ENCODE measurements at regions not wholly inside any gene's neighbourhood (a gene's known extent, or its start where the extent isn't known, plus 50 kb on each side); places are given as distances from the start of the nearest gene placed in this dataset.

DNA sequence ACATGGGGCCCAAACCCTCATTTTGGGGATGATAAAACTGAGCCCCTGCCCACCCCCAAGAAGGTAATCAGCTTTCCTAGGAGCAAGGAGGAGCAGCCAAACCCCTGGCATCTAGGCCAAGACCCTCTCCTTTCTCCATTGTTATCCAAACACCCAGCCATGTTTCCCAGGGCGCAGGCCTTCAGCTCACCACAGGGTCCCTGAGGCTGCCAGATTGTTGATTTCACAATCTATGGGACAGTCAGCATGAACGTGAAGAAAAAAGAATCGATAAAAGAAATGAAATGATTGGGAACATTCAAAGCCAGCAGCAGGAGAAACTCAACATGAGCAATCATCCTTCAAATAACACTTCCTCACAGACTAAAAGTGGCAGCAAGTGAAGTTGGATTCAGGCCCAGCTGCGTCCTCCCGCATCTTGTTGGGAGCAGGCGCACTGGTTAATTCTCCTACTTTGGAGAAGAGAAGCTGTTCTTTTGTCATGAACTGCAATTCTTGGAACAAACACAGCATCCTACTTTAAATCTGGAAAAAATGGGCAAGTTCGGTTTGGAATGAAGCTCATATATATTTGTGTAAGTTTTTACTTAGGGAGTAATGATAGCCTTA, 241.8 kb upstream of the PRDM1 start:
- DNase-seq = no peak

DNA sequence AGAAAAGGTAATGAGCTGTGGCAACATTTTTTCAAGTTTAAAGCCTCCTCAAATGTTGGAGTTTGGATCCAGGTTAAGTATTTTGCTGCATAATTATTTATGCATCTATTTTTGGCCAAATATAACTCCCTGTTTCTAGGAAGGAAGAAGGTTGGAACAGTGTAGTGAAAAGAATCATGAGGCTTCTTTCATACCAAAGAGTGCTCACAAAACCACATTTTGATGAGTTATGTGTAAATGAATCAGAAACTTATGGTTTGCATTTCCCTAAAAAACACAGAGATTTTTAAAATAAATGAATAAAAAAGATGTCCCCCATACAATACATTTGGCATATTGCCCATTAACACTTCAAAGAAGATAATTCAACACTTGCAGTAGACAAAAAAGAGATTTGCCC, 246.9 kb upstream of the PRDM1 start:
- no peak for DNase-seq

DNA sequence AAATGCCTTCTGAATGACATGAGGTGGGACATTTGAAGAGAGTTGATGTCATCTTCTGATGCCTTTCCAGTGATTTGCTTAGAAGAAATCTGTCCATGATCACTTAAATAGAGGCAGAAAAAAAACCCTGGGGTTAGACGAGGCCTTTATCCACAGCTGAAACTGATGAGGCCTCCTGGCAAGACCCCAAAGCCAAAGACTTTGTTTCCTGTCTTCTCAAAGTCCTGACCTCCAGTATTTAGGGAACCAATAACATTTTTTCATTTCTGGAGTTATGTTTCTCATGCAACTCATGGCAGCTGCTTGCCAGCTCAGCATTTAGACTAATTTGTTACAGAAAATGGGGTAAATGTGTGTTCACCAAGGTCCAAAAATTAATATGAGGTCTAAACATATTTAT, 248.0 kb upstream of the PRDM1 start:
- no peak for DNase-seq

DNA sequence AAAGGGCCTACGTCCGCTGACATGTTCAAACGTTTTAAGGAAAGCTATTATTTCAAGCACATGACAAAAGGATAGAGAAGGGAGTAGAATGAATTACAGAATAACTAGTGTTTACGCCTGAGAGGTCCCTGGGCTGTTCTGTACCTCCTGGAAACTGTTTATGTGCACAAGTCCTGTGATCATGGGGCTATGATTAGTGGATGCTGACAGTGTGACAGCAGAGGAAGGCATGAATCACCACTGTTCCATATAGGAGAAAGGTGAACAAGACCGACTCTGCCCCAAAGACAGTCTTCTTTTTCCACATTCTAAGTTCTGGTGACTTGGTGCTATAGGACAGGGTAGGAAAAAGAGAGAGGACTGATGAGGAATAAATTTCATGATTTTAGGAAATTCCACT, 249.2 kb upstream of the PRDM1 start:
- DNase-seq = no peak

- DNase-seq = no peak
Measured at GRCh38 chr6:105836379-105836778, 249.8 kb upstream of the PRDM1 start.

DNA sequence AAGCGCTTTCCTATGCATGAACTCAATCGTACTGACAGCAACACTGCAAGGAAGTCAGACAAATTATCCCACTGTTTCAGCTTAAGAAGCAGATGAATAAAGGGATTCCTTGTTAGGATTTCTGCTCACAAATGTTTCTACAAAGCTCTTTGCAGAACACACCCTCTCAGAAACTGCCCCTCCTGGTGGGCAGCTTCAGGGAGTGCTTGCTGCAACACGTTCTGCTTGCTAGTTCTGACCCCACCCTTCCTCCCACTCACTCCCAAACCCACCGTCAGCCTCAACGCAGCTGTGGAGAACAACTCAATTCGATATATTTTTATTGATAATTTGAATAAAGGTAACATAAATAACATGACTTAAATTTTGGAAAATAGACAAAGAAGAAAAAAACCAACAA, 250.8 kb upstream of the PRDM1 start:
- DNase-seq = peak; percentile 31

- DNase-seq = no peak
Measured at GRCh38 chr6:105833959-105834947, 251.9 kb upstream of the PRDM1 start.

GRCh38 chr6:105832313-105832761, 253.8 kb upstream of the PRDM1 start:
- DNase-seq = no peak

DNA sequence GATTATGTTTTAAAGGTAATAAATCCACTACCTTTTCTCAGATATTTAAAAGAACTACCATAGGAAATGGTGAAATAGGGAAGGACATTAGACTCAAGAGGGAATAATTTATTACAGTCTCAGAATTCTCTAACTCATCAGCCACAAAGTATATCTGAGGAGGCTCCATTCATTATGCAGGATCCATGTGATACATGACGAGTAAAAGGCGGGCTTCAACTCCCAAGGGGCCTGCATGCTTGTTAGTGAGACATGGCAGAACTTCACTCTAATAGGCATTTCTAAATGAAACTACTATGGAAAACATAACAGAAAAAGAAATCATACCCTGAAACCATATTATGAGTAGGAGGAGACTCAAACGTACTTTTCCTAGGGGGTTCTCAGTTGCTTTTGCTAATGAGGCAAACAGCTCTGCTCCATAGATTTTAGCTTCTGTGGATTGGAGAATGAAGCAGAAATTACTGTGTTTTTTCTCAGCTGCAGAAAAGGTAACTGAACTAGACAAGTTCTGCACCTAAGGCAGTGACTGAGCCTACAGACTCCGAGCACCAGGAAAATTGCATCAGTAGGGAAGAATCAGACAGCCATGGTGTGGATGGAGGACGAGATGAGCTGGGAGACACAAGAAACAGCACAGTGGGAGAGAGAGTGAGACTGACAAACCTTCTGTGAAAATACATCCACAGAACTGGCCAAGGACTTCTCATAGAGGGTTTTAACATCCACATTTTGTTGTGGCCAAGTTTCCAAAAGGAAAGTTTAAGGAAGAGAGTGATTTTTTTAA, 254.6 kb upstream of the PRDM1 start:
- no peak for DNase-seq

GRCh38 chr6:105825210-105825609, 260.9 kb upstream of the PRDM1 start:
- DNase-seq = no peak

- DNase-seq = no peak
Measured at GRCh38 chr6:105824732-105825131, 261.4 kb upstream of the PRDM1 start.

DNA sequence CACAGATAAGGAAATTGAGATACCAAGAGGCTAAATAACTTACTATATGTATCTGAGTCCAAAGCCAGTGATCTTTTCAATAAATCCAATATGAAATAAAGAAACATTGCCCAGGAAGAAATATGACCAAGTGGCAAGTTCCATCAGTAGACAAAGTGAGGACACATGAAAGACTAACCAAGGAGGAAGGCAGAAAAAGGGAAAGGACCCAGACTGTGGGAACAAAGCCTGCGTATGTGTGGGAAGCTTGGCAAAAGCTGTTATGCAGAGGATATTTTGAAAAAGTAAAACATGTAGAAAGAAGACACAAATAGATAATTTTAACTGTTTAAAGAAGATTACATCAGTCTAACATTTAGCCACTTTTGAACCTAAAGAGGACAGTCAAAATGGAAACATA, 264.4 kb upstream of the PRDM1 start:
- no peak for DNase-seq

GRCh38 chr6:105821027-105821426, 265.1 kb upstream of the PRDM1 start:
- no peak for DNase-seq

GRCh38 chr6:105819745-105820144, 266.4 kb upstream of the PRDM1 start:
- no peak for DNase-seq

GRCh38 chr6:105818505-105818904, 267.6 kb upstream of the PRDM1 start:
- no peak for DNase-seq

GRCh38 chr6:105817961-105818360, 268.2 kb upstream of the PRDM1 start:
- no peak for DNase-seq

- DNase-seq = no peak
Measured at GRCh38 chr6:105817370-105817769, 268.8 kb upstream of the PRDM1 start.

DNA sequence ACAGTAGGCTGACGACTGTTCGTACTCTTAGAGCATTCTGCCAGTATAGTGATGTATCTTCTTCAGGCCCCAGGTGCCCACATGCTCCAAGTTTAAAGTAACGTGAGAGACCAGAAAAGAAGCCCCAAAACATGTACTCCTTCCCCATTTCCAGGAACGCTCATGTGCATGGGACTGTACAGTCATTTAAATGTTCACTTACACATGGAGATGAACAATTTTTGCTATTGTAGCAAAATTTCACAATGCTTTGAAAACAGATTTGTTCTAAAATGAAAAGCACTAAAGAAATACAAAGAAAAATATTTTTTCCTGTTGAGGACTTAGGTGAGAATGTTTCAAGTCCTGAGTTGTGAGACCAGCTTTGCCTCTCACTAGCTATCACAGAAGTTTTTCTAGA, 269.3 kb upstream of the PRDM1 start:
- DNase-seq = no peak

DNA sequence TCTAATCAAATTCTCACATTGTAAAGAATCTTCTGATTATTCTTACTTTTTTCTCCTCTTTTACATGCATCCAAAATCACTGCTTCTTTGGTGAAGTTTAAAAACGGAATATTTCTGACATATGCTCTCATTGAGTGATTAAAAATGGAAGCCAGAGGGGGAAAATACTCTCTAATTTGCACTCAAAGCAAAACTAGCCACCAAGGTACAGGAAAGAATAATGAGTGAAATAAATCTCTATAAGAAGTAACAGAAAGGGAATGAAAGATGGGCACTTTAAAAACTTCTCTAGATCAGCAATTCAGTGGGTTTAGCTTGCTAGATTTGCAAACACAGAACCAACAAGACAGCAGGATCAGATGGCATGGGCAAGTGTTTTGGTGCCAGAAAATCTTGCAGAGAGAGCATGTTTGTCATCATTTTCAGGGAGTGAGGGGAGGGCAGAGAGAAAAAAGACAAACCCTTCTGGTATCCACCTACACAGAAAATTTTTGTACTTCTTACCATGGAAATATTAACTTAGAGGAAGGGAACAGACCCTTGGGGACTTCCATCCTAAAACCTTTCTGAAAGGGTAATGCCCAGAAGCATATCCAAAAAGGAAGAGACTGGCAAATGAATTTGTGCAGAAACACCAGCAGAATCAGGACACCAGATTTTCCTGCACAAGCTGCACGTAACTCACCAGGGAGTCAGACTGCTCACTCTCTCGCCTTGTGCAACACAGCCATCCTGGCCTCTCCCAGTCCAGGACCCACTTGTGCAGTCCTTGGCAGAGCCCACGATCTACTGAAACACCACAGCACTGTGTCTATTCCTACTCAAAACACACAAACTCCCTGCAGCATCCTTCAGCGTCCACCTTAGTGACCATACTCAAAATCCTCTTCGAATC, 270.2 kb upstream of the PRDM1 start:
- no peak for DNase-seq

DNA sequence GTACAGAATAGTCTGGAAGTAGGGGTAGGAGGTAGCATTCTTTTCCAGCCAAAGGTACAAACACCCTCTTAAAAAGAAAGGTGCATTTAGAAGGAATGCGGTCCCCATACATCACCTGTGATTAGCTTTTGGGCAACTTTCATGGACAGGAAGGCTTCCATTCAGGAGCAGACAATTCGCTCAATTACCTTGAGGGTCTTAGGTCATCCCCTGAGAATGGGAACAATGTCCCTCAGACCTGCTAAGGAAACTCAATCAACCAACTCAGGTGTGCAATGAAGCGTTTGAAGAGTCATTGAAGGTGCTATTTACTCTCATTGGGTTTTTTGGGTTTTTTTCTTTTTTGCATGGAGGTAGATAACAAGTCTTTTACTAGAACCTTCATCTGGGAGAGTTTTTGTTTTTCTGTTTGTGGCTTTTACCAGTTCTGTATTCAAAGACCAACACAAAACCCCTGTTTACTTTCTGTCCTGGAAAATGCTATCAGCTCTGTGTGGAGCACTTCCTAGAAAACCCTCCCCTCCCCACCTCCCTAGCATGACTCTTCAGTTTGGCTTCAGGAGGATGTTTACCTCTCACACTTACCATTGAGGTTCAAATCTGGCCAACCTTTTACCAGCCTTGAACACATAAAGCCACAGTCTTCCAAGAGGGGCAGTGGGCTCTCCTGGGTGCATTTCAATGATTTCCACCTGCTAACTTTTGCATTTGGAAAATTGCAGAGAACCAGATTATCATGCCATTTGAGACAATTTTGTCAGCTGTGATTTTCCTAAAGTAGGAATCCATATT, 271.2 kb upstream of the PRDM1 start:
- DNase-seq = no peak

DNA sequence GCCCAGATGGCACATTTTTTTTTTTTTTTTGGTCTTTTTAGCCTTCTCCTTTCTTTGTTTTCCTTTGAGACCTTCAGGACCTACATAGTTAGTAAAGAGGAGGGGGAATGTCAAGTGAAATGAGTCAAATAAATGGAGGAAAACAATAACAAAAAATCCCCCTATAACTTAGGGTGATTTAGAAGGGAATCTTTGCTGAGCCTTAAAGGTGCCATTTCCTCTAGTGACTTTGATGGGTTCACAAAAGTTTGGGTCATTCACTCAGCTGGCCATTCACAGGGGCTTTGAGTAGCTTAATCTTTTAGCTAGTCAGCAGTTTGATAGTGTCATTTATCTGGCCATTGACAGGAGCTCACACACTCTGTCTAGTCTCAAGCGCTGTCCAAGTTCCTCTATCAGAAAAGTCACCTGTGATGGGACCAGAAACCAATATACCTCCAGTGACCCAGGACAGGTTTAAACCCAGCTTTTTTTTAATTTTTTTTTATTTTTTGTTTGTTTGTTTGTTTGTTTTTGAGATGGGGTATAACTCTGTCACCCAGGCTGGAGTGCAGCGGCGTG, 275.1 kb upstream of the PRDM1 start:
- no peak for DNase-seq

Measured in CD4-positive, alpha-beta T cell treated with Interleukin-17A for 4 hours (primary cell).